ENCODE measurements at regions not wholly inside any gene's neighbourhood (a gene's known extent, or its start where the extent isn't known, plus 50 kb on each side); places are given as distances from the start of the nearest gene placed in this dataset.
A peak's percentile ranks its signal among the peaks of the same experiment; 100 is the strongest.

GRCh38 chrX:51437521-51437920, 58.9 kb downstream of the NUDT11 start:
- DNase-seq (ENCODE audit: low read depth in 2 of 2) = no peak

GRCh38 chrX:51435101-51435500, 61.3 kb downstream of the NUDT11 start:
- no peak for DNase-seq (ENCODE audit: low read depth in 2 of 2)

- no peak for DNase-seq (ENCODE audit: low read depth in 2 of 2)
Observed at GRCh38 chrX:51421972-51422597, 74.3 kb downstream of the NUDT11 start.

GRCh38 chrX:51420610-51421009, 75.8 kb downstream of the NUDT11 start:
- DNase-seq (ENCODE audit: low read depth in 2 of 2) = peak; percentile 12 to 23

GRCh38 chrX:51408462-51408861, 75.8 kb downstream of the NUDT10 start:
- DNase-seq (ENCODE audit: low read depth in 2 of 2) = no peak

GRCh38 chrX:51407520-51408409, 75.1 kb downstream of the NUDT10 start:
- DNase-seq (ENCODE audit: low read depth in 2 of 2) = no peak

- no peak for DNase-seq (ENCODE audit: low read depth in 2 of 2)
Observed at GRCh38 chrX:51406688-51407519, 74.3 kb downstream of the NUDT10 start.

GRCh38 chrX:51404445-51404844, 71.8 kb downstream of the NUDT10 start:
- DNase-seq (ENCODE audit: low read depth in 2 of 2) = no peak

GRCh38 chrX:51395810-51396728, 63.4 kb downstream of the NUDT10 start:
- DNase-seq (ENCODE audit: low read depth in 2 of 2) = no peak

- DNase-seq (ENCODE audit: low read depth in 2 of 2) = no peak
Observed at GRCh38 chrX:51395480-51395809, 62.8 kb downstream of the NUDT10 start.
